ENCODE measurements at regions not wholly inside any gene's neighbourhood (a gene's known extent, or its start where the extent isn't known, plus 50 kb on each side); places are given as distances from the start of the nearest gene placed in this dataset.
"Not testable (repeated sequence)": the region's sequence is repeated elsewhere in the genome, so short reads cannot be mapped to it uniquely, and the experiment has no call there.

- H3K27ac ChIP-seq, result no peak overlapping the region
- intact Hi-C loops (cut with DNase I), result no loop called here
These were observed 1139.2 kb downstream of the SORCS1 start for GRCh38 chr10:106025208-106025811.

DNA sequence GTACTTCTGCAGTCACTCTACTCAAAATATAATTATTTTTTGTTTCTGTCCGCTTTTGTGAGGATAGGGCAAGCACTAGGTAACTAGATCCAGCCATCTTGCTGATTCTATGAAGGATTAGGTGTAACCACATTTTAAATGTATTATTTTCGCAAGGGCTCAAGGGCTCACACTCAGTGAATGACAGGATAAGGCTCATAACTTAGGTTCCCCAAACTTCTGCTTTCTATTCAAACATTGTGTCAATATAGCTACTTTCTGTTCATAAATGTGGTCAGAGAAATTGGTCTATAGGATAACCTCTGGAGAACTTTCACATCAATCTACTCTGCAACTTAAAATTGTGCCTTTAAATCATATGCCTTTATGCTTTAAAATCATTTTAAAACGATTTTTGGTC lies 1141.2 kb downstream of the SORCS1 start:
- 28 to 41% (median 41%) methylated on average over 3 of the region's 3 CpGs for WGBS, 3 donors
- DNase-seq (no peak), ATAC-seq (no peak)
- Histone ChIP-seq H3K27me3 (ENCODE audit: insufficient read depth in 3 of 3, low read length in 2 of 3) (no peaks in the 10 kb centered on the region), H3K36me3 (ENCODE audit: insufficient read depth in 1 of 2, low read depth in 1 of 2) (no peaks in the 10 kb centered on the region), H3K9me3 (no peaks in the 10 kb centered on the region), H3K4me1 (no peaks in the 10 kb centered on the region), H3K4me3 (no peak overlapping the region), H3K27ac (no peak overlapping the region)
- TF ChIP-seq, protein P1, sequence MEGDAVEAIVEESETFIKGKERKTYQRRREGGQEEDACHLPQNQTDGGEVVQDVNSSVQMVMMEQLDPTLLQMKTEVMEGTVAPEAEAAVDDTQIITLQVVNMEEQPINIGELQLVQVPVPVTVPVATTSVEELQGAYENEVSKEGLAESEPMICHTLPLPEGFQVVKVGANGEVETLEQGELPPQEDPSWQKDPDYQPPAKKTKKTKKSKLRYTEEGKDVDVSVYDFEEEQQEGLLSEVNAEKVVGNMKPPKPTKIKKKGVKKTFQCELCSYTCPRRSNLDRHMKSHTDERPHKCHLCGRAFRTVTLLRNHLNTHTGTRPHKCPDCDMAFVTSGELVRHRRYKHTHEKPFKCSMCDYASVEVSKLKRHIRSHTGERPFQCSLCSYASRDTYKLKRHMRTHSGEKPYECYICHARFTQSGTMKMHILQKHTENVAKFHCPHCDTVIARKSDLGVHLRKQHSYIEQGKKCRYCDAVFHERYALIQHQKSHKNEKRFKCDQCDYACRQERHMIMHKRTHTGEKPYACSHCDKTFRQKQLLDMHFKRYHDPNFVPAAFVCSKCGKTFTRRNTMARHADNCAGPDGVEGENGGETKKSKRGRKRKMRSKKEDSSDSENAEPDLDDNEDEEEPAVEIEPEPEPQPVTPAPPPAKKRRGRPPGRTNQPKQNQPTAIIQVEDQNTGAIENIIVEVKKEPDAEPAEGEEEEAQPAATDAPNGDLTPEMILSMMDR (IDR thresholded peaks at IDR 0.05), result no peak
- intact Hi-C loops (cut with DNase I), result no loop called here

More at GRCh38 chr10:106025208-106025811, 1139.2 kb downstream of the SORCS1 start:
- DNase-seq (no peak), ATAC-seq (no peak)
- Histone ChIP-seq H3K4me3 (no peak overlapping the region), H3K36me3 (ENCODE audit: insufficient read depth in 1 of 2, low read depth in 1 of 2) (no peaks in the 10 kb centered on the region), H3K9me3 (no peaks in the 10 kb centered on the region), H3K27me3 (ENCODE audit: insufficient read depth in 3 of 3, low read length in 2 of 3) (no peaks in the 10 kb centered on the region), H3K4me1 (no peaks in the 10 kb centered on the region)
- TF ChIP-seq, protein P1 (IDR thresholded peaks at IDR 0.05), result no peak

DNA sequence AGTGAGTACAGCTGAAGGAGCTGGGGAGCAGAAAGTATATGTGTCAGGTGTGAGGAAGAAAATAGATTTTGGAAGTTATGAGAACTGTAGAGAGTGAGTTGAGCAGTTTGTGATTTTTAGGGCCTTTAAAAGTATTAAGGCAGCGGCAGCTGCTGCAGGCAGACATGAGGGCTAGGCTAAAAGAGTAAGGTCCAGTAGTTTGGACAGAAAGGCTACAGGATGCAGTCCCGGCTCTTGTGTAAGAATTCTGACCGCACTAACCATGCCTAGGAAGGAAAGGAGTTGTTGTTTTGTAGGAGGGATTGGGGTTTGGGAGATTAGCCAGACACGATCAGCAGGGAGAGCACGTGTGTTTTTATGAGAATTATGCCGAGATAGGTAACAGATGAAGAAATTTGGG lies 1144.9 kb downstream of the SORCS1 start:
- H3K27ac ChIP-seq; DNase-seq; H3K4me3 ChIP-seq; ATAC-seq; intact Hi-C loops (cut with DNase I); H3K36me3 ChIP-seq (ENCODE audit: insufficient read depth in 1 of 2, low read depth in 1 of 2); H3K9me3 ChIP-seq; H3K4me1 ChIP-seq; H3K27me3 ChIP-seq (ENCODE audit: insufficient read depth in 3 of 3, low read length in 2 of 3): not testable (repeated sequence)
- WGBS, 3 donors, result 74 to 87% (median 74%) methylated on average over 6 of the region's 6 CpGs

DNA sequence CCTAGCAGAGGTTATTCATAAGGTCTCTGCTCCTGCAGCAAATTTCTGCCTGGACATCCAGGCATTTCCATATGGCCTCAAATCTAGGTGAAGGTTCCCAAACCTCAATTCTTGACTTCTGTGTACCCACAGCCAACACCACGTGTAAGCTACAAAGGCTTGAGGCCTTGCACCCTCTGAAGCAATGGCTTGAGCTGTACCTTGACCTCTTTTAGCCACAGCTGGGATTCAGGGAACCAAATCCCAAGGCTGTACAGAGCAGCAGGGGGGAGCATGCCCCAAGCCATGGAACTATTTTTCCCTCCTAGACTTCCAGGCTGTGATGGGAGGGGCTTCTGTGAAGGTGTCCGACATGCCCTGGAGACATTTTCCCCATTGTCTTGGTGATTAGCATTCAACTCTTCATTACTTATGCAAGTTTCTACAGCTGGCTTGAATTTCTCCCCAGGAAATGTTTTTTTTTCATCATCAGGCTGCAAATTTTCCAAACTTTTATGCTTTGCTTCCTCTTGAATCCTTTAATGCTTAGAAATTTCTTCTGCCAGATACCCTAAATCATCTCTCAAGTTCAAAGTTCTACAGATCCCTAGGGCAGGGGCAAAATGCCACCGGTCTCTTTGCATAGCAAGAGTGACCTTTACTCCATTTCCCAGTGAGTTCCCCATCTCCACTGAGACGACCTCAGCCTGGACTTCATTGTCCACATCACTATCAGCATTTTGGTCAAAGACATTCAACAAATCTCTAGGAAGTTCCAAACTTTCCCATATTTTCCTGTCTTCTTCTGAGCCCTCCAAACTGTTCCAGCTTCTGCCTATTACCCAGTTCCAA lies 1148.9 kb downstream of the SORCS1 start:
- H3K4me1 ChIP-seq; intact Hi-C loops (cut with DNase I); H3K27ac ChIP-seq; H3K27me3 ChIP-seq (ENCODE audit: insufficient read depth in 3 of 3, low read length in 2 of 3); H3K4me3 ChIP-seq; ATAC-seq; DNase-seq; H3K36me3 ChIP-seq (ENCODE audit: insufficient read depth in 1 of 2, low read depth in 1 of 2); H3K9me3 ChIP-seq: not testable (repeated sequence)
- whole genome bisulfite sequencing, 3 donors, result 61 to 65% (median 64%) methylated on average over 4 of the region's 4 CpGs

- no peak for DNase-seq
- Histone ChIP-seq H3K4me3 (no peak overlapping the region), H3K36me3 (ENCODE audit: insufficient read depth in 1 of 2, low read depth in 1 of 2) (no peaks in the 10 kb centered on the region), H3K27me3 (ENCODE audit: insufficient read depth in 3 of 3, low read length in 2 of 3) (no peaks in the 10 kb centered on the region), H3K4me1 (no peaks in the 10 kb centered on the region), H3K9me3 (no peaks in the 10 kb centered on the region), H3K27ac (no peak overlapping the region)
- TF ChIP-seq, protein P1 (IDR thresholded peaks at IDR 0.05), result no peak
- intact Hi-C loops (cut with DNase I), result no loop called here
- ATAC-seq, result no peak
- WGBS, 3 donors, result 40 to 41% (median 40%) methylated on average over 3 of the region's 3 CpGs
These were observed 1153.3 kb downstream of the SORCS1 start for GRCh38 chr10:106011250-106011649.

Data from psoas muscle (tissue), 7 donors.